ENCODE measurements at regions not wholly inside any gene's neighbourhood (a gene's known extent, or its start where the extent isn't known, plus 50 kb on each side); places are given as distances from the start of the nearest gene placed in this dataset.

GRCh38 chr10:8235253-8236027 lies 181.0 kb downstream of the GATA3 start:
- TF ChIP-seq CTCF (IDR thresholded peaks at IDR 0.05) (no peak), EZH2 (IDR thresholded peaks at IDR 0.05) (no peak)

Data from neural progenitor cell (in vitro differentiated cells).